NT2/D1 (cell line): ENCODE measurements at regions not wholly inside any gene's neighbourhood (a gene's known extent, or its start where the extent isn't known, plus 50 kb on each side); places are given as distances from the start of the nearest gene placed in this dataset.

ENCODE experiments used
- YY1 ChIP-seq: IDR thresholded peaks from 2 replicates; pipeline ENCODE4 v1.6.1; 2011; ENCODE audit not compliant: insufficient read length, insufficient read depth
- ZNF274 ChIP-seq: IDR thresholded peaks from 2 replicates; pipeline ENCODE4 v1.6.1; 2011; ENCODE audit warnings: mild to moderate bottlenecking, low read depth, low read length

GRCh38 chr2:10501451-10501961 is 53.4 kb upstream of the ODC1 start:
- TF ChIP-seq YY1 (no peak), ZNF274 (no peak)
